OCI-LY3 (cell line): ENCODE measurements at regions not wholly inside any gene's neighbourhood (a gene's known extent, or its start where the extent isn't known, plus 50 kb on each side); places are given as distances from the start of the nearest gene placed in this dataset.

Experiments used
- EZH2phosphoT487 ChIP-seq: fragments of 200-600 bp; shearing (Covaris generic); IDR thresholded peaks from 2 replicates; pipeline ENCODE4 v1.6.1; 2018; ENCODE audit warnings: antibody characterized with exemption, mixed run types, low read depth
- TF ChIP-seq, protein P1 (sequence below): fragments of 200-600, 300-600 bp; sonication (generic); IDR thresholded peaks from 2 replicates; pipeline ENCODE4 v1.5.1; 2014; ENCODE audit warnings: antibody characterized with exemption, low read length, low read depth

DNA sequence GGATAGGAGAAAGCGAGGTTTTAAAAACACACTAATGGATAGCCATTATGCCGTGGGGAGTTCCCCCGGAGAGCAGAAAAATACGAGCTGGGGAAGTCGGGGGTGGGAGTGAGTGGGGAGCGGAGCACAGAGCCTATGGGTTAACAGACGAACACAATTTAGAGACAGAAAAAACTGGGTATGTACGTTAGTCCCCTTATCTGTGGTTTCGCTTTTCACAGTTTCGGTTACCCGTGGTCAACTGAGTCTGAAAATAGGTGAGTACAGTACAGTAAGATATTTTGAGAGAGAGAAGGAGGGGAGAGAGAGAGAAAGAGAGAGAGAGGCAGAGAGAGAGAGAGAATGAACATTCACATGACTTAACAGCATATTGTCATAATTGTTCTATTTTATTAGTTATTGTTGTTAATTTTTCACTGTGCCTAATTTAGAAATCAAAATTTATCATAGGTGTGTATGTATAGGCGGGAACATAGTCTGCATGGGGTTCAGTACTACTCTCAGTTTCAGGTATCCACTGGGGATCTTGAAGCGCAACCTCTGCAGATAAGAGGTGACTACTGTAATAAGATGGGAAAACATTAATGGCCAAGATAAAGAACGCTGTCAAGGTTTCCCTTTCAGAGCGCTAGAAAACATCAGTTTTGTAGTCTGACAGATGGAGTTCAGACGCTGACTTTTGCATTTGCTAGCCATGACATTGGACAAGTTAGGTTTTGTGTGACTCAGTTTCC, 125.6 kb upstream of the LMO4 start:
- TF ChIP-seq EZH2phosphoT487 = no peak
- TF ChIP-seq, protein P1, sequence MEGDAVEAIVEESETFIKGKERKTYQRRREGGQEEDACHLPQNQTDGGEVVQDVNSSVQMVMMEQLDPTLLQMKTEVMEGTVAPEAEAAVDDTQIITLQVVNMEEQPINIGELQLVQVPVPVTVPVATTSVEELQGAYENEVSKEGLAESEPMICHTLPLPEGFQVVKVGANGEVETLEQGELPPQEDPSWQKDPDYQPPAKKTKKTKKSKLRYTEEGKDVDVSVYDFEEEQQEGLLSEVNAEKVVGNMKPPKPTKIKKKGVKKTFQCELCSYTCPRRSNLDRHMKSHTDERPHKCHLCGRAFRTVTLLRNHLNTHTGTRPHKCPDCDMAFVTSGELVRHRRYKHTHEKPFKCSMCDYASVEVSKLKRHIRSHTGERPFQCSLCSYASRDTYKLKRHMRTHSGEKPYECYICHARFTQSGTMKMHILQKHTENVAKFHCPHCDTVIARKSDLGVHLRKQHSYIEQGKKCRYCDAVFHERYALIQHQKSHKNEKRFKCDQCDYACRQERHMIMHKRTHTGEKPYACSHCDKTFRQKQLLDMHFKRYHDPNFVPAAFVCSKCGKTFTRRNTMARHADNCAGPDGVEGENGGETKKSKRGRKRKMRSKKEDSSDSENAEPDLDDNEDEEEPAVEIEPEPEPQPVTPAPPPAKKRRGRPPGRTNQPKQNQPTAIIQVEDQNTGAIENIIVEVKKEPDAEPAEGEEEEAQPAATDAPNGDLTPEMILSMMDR = no peak
